K562 (cell line): ENCODE measurements at regions not wholly inside any gene's neighbourhood (a gene's known extent, or its start where the extent isn't known, plus 50 kb on each side); places are given as distances from the start of the nearest gene placed in this dataset.

ENCODE experiments used
- CREB1 ChIP-seq, 2 experiments: sonication (generic) in 1 of 2; formaldehyde crosslinking in 1 of 2; IDR thresholded peaks; 2 replicates each; pipeline versions ENCODE4 v1.6.1 to v1.8.0; 2012 to 2022; ENCODE audit warnings: inconsistent platforms in 1 of 2, mild to moderate bottlenecking in 1 of 2, missing genetic modification reagents in 1 of 2, moderate library complexity in 1 of 2
- E2F1 ChIP-seq: sonication (generic); formaldehyde crosslinking; IDR thresholded peaks from 2 replicates; pipeline ENCODE4 v1.8.1; 2023; ENCODE audit warnings: mild to moderate bottlenecking, missing genetic modification reagents, moderate library complexity
- E2F5 ChIP-seq: sonication (generic); formaldehyde crosslinking; IDR thresholded peaks from 2 replicates; pipeline ENCODE4 v1.8.0; 2022; ENCODE audit warnings: mild to moderate bottlenecking, missing genetic modification reagents
- GTF3C2 ChIP-seq: IDR thresholded peaks from 3 replicates; pipeline ENCODE4 v1.6.1; 2011; ENCODE audit warnings: borderline replicate concordance, mild to moderate bottlenecking, moderate library complexity; ENCODE audit not compliant: insufficient read length; ENCODE audit errors: extremely low read depth
- HIVEP1 ChIP-seq: fragments of 250-450 bp; sonication (Bioruptor Pico); IDR thresholded peaks from 2 replicates; pipeline ENCODE4 v1.4.0; 2020; ENCODE audit warnings: mild to moderate bottlenecking
- NFXL1 ChIP-seq: fragments of 450-650 bp; formaldehyde crosslinking; IDR thresholded peaks from 2 replicates; pipeline ENCODE4 v1.4.0; 2021; ENCODE audit warnings: mild to moderate bottlenecking
- POLR2AphosphoS5 ChIP-seq: IDR thresholded peaks from 2 replicates; pipeline ENCODE4 v1.6.1; 2011; ENCODE audit warnings: mild to moderate bottlenecking, low read depth, low read length, moderate library complexity; ENCODE audit not compliant: control insufficient read depth, insufficient read depth
- RAD21 ChIP-seq, 2 experiments: fragments of 250-450 bp in 1 of 2; fragments of 450-650 bp in 1 of 2; sonication (Bioruptor Pico) in 1 of 2; formaldehyde crosslinking in 1 of 2; IDR thresholded peaks in 1 of 2; conservative IDR thresholded peaks in 1 of 2; 2 replicates each; pipeline versions ENCODE4 v1.4.0 to v1.8.0; 2020 to 2022; ENCODE audit warnings: mild to moderate bottlenecking in 2 of 2, moderate library complexity in 1 of 2
- RFX5 ChIP-seq: IDR thresholded peaks from 2 replicates; pipeline ENCODE4 v1.6.1; 2011; ENCODE audit warnings: low read depth, mild to moderate bottlenecking, improper control_type of control experiment, low read length
- SMAD1 ChIP-seq: fragments of 150-350 bp; IDR thresholded peaks from 2 replicates; pipeline ENCODE4 v1.6.1; 2014; ENCODE audit warnings: low read length, low read depth; ENCODE audit not compliant: partially characterized antibody
- SMAD2 ChIP-seq: fragments of 150-350 bp; IDR thresholded peaks from 2 replicates; pipeline ENCODE4 v1.6.1; 2014; ENCODE audit warnings: low read depth, mild to moderate bottlenecking, low read length
- TAF1 ChIP-seq: IDR thresholded peaks from 2 replicates; pipeline ENCODE4 v1.6.1; 2011; ENCODE audit warnings: mild to moderate bottlenecking, low read length, moderate library complexity; ENCODE audit not compliant: insufficient read depth, control insufficient read depth, severe bottlenecking; ENCODE audit errors: extremely low read depth

DNA sequence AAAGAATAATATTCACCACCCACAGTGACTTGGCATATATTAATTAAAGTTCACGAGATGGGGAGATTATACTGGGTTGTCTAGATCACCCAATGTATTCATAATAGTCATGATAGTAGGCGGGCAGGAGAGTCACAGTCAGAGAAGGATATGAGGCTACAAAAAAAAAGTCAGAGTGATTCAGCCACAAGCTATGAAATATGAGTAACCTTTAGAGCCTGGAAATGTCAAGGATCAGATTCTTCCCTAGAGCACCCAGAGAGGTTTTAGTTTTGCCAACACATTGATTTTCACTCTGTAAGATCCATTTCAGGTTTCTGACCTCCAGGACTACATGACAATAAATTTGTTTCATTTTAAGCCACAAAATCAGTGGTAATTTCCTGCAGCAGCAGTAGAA, 501.9 kb downstream of the GABRG1 start:
- TF ChIP-seq TAF1 (no peak), CREB1 (IDR thresholded peaks at IDR 0.05) (no peak), CREB1 (CRISPR knock-in tag; IDR thresholded peaks at IDR 0.05) (no peak), GTF3C2 (no peak), RAD21 (CRISPR knock-in tag; conservative IDR thresholded peaks at IDR 0.05 in 1 of 2, IDR thresholded peaks at IDR 0.05 in 1 of 2) (no peak), E2F5 (no peak), NFXL1 (CRISPR knock-in tag) (no peak), POLR2AphosphoS5 (no peak), SMAD1 (no peak), E2F1 (CRISPR knock-in tag) (no peak), SMAD2 (no peak), HIVEP1 (no peak), RFX5 (no peak)
